Gastroesophageal sphincter (tissue), 4 donors: ENCODE measurements at regions not wholly inside any gene's neighbourhood (a gene's known extent, or its start where the extent isn't known, plus 50 kb on each side); places are given as distances from the start of the nearest gene placed in this dataset.

Source experiments
- ATAC-seq: fragments of 150-250 bp; one replicate; pipeline ENCODE4 v1.9.1; 2016; ENCODE audit warnings: mild to moderate bottlenecking, moderate library complexity
- H3K27ac ChIP-seq, 4 donors: fragments of 200-600 bp; sonication (generic) in 3 of 4; 1 replicate in 3 of 4; 2 replicates in 1 of 4; pipeline ENCODE4 v1.5.1; 2016 to 2019
- H3K27me3 ChIP-seq: fragments of 200-600 bp; sonication (generic); one replicate; pipeline ENCODE4 v1.5.1; 2019
- H3K36me3 ChIP-seq, 2 donors: fragments of 200-600 bp; sonication (generic); one replicate each; pipeline ENCODE4 v1.5.1; 2019; ENCODE audit warnings: control low read depth in 1 of 2
- H3K4me1 ChIP-seq, 3 donors: fragments of 200-600 bp; sonication (generic); 1 replicate in 2 of 3; 2 replicates in 1 of 3; pipeline ENCODE4 v1.5.1; 2016 to 2019; ENCODE audit warnings: control low read depth in 2 of 3
- H3K4me3 ChIP-seq, 2 donors: fragments of 200-600 bp; sonication (generic); one replicate each; pipeline ENCODE4 v1.5.1; 2019; ENCODE audit warnings: mild to moderate bottlenecking in 1 of 2, moderate library complexity in 1 of 2
- H3K9me3 ChIP-seq, 3 donors: fragments of 200-600 bp; sonication (generic); one replicate each; pipeline ENCODE4 v1.5.1; 2017 to 2019; ENCODE audit warnings: control low read depth in 2 of 3
- EP300 ChIP-seq: sonication (generic); formaldehyde crosslinking; IDR thresholded peaks from one replicate; pipeline ENCODE4 v1.6.1; 2017; ENCODE audit warnings: antibody characterized with exemption, mild to moderate bottlenecking
- POLR2A ChIP-seq, 2 donors: fragments of 450-650 bp; IDR thresholded peaks; one replicate each; pipeline ENCODE4 v1.6.1; 2017; ENCODE audit warnings: antibody characterized with exemption in 2 of 2, mild to moderate bottlenecking in 2 of 2, moderate library complexity in 1 of 2
- POLR2AphosphoS5 ChIP-seq: sonication (generic); formaldehyde crosslinking; IDR thresholded peaks from one replicate; pipeline ENCODE4 v1.6.1; 2017; ENCODE audit warnings: antibody characterized with exemption
- WGBS, 2 donors: methylation state at CpG; one replicate each; pipeline ENCODE4 v1.1.5; 2018; ENCODE audit warnings: low coverage in 1 of 2; 5-methylcytosine and 5-hydroxymethylcytosine counted together
- TF ChIP-seq, protein P1 (sequence below), 4 experiments: fragments of 200-600 bp in 2 of 4; fragments of 450-650 bp in 2 of 4; sonication (generic) in 1 of 4; IDR thresholded peaks; one replicate each; pipeline ENCODE4 v1.5.1; 2017 to 2019; ENCODE audit warnings: antibody characterized with exemption in 4 of 4, mild to moderate bottlenecking in 2 of 4, moderate library complexity in 2 of 4

DNA sequence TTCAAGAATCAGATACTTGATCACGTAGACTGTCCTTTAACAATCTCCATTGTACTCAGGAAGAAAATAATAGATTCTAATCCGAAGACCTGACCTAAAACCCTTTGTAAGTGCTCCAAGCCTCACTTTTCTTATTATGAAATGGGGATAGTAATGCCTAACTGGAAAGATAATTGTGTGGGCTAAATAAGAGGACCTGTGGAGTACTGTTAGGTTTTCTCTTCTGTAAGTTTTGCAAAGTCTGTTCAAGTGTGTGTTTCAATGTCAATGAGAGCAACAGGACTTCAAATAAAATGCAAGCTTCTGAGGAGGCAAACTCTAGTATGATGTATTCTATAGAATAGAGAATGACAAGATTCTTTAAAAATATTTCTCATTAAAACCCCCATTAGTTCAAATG is 348.6 kb downstream of the USP25 start:
- 81 to 92% methylated on average over 2 of the region's 2 CpGs for WGBS, 2 donors
- ATAC-seq, result no peak
- Histone ChIP-seq H3K36me3 (no peaks in the 10 kb centered on the region), H3K27ac (no peak overlapping the region), H3K4me3 (no peak overlapping the region), H3K4me1 (no peaks in the 10 kb centered on the region), H3K9me3 (no peaks in the 10 kb centered on the region), H3K27me3 (no peaks in the 10 kb centered on the region)
- TF ChIP-seq, protein P1, sequence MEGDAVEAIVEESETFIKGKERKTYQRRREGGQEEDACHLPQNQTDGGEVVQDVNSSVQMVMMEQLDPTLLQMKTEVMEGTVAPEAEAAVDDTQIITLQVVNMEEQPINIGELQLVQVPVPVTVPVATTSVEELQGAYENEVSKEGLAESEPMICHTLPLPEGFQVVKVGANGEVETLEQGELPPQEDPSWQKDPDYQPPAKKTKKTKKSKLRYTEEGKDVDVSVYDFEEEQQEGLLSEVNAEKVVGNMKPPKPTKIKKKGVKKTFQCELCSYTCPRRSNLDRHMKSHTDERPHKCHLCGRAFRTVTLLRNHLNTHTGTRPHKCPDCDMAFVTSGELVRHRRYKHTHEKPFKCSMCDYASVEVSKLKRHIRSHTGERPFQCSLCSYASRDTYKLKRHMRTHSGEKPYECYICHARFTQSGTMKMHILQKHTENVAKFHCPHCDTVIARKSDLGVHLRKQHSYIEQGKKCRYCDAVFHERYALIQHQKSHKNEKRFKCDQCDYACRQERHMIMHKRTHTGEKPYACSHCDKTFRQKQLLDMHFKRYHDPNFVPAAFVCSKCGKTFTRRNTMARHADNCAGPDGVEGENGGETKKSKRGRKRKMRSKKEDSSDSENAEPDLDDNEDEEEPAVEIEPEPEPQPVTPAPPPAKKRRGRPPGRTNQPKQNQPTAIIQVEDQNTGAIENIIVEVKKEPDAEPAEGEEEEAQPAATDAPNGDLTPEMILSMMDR (IDR thresholded peaks at IDR 0.05), result no peak
- TF ChIP-seq POLR2AphosphoS5 (no peak), POLR2A (IDR thresholded peaks at IDR 0.05) (no peak), EP300 (no peak)

DNA sequence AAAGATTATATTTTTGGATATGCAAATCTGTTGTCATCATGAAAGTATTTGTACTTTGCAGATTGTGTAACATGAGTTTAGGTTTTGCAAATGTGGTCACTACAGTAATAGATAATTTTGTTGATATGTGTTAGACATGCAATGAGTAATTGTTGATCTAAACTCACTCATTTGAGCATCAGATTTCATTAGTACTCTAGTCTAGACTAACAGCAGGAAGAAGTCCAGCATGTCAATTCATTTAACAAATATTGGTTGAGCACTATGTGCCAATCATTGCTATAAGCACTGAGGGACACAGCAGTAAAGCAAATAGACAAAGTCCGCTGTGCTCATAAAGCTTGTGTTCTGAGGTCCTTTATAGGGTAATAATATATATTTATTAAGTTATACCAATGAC is 350.0 kb downstream of the USP25 start:
- 77 to 100% methylated on average over 1 of the region's 1 CpG for WGBS, 2 donors
- no peak overlapping the region for H3K4me3 ChIP-seq
- no peaks in the 10 kb centered on the region for H3K36me3 ChIP-seq
- no peak for TF ChIP-seq POLR2AphosphoS5
- no peak for ATAC-seq
- no peaks in the 10 kb centered on the region for H3K27me3 ChIP-seq
- no peak overlapping the region for H3K27ac ChIP-seq
- H3K4me1 ChIP-seq, result no peaks in the 10 kb centered on the region
- no peaks in the 10 kb centered on the region for H3K9me3 ChIP-seq

DNA sequence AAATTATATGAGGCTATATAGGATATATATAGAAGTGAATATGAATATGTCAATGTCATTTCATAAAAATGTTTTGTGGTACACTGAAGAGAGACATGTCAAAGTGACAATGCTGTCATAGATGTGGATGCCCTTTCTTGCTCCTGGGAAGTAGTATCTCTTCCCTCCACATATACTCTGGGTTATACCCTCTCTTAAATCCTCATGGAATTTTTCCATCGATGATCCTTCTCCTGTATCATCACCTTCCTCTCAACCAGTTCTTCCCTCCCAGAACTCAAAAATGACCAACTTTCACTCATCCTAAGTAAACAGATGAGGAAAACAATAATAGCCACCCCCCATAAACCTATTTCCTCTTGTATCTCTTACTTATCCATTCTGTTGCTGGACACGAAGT is 351.5 kb downstream of the USP25 start:
- H3K36me3 ChIP-seq, result no peaks in the 10 kb centered on the region
- WGBS, 2 donors, result 74 to 76% methylated on average over 2 of the region's 2 CpGs
- no peak overlapping the region for H3K4me3 ChIP-seq
- H3K27me3 ChIP-seq, result no peaks in the 10 kb centered on the region
- H3K27ac ChIP-seq, result no peak overlapping the region
- no peak for ATAC-seq
- H3K4me1 ChIP-seq, result no peaks in the 10 kb centered on the region
- H3K9me3 ChIP-seq, result no peaks in the 10 kb centered on the region
- TF ChIP-seq EP300 (no peak), POLR2A (IDR thresholded peaks at IDR 0.05) (no peak), POLR2AphosphoS5 (no peak)
- TF ChIP-seq, protein P1 (IDR thresholded peaks at IDR 0.05), result no peak

DNA sequence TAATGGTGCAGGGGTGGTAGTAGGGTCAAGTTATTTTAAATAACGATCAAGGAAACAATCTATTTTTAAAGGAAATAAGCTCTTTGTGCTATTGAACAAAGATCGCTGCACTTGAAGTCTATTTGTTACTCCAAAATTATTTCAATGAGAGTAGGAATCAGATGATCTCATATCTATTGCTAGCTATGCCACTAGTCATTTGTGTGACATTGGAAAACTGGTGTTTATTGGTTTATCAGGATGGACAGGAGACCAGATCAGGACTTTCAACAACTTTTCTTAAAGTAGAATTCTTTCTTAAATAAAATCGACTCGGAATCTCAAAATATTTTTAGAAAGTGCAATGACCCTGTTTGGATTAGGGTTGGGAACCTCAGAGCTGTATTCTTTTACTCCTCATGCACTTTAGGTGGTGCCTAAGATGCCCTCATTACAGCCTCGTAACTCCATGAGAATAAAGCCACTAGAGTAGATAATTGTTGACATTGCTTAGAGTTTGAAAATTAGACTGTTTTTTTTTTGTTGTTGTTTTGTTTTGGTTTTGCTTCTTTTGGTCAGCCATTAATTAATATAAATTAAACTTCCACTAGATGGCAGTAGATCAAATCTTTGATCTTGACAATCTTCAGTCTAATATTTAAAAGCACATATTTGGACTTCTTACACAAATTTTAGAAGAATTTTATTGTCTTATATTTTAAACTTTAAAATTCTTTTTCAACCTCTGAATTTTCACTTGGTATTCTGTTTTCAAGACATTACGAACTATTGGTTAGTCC is 352.4 kb downstream of the USP25 start:
- no peak for ATAC-seq
- Histone ChIP-seq H3K36me3 (no peaks in the 10 kb centered on the region), H3K9me3 (no peaks in the 10 kb centered on the region), H3K27ac (no peak overlapping the region), H3K4me3 (no peak overlapping the region), H3K4me1 (no peaks in the 10 kb centered on the region), H3K27me3 (no peaks in the 10 kb centered on the region)
- 44 to 48% methylated on average over 6 of the region's 6 CpGs for WGBS, 2 donors
- TF ChIP-seq, protein P1 (IDR thresholded peaks at IDR 0.05), result peak; percentile 25 to 47 (median 26)
- TF ChIP-seq POLR2A (IDR thresholded peaks at IDR 0.05), result no peak

DNA sequence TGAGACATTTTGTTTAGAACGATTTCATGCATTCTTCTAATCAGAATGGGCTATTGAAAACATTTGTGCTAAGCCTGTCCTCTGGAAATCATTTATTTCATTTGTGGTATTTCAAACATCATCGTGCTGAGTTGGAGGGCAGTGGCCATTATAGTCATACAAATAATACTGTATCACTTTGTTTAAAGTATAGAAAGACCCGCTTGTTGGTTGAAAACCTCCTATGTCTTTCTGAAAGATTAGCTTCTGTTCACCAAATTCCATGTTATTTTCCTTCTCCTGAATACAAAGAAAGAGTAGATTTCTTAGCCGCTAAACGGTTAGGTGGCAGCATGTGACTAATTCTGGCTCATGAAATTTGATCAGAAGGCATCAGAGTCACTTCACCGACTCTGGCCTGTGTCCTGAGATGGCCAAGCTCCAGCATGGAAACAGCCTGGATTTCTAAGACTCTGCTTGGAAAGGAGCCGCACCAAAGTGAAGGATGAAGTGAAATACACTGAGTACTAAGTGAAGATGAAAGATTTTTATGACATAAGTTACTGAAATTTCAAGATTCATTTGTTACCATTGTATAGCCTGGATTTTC is 355.1 kb downstream of the USP25 start:
- no peaks in the 10 kb centered on the region for H3K9me3 ChIP-seq
- peak overlapping the region in 2 of 4 donors; percentile 39 to 41 for H3K27ac ChIP-seq
- 40 to 47% methylated on average over 6 to 7 of the region's 7 CpGs for WGBS, 2 donors
- TF ChIP-seq POLR2AphosphoS5 (peak; percentile 14), POLR2A (IDR thresholded peaks at IDR 0.05) (no peak)
- no peaks in the 10 kb centered on the region for H3K36me3 ChIP-seq
- ATAC-seq, result peak; percentile 79
- no peaks in the 10 kb centered on the region for H3K27me3 ChIP-seq
- H3K4me3 ChIP-seq, result no peak overlapping the region
- H3K4me1 ChIP-seq, result no peaks in the 10 kb centered on the region

DNA sequence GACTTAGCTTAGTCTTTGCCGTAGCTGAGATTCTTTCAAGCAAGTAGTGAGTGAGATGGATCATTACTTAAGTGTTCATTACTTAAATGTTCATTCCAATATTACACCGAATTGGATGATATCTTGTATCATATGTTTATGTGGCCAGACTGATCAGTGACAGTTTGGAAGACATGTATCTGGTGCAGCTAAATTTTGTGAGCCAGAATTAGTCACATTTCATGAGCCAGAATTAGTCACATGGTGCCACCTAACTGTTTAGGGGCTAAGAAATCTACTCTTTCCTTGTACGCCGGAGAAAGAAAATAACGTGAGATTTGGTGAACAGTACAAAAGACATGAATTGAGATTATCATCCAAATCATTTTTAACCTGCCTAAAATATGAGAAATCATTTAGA is 355.6 kb downstream of the USP25 start:
- Histone ChIP-seq H3K36me3 (no peaks in the 10 kb centered on the region), H3K4me1 (no peaks in the 10 kb centered on the region), H3K27me3 (no peaks in the 10 kb centered on the region), H3K9me3 (no peaks in the 10 kb centered on the region), H3K4me3 (no peak overlapping the region), H3K27ac (peak overlapping the region in 2 of 4 donors; percentile 39 to 41)
- WGBS, 2 donors, result 61 to 63% methylated on average over 5 of the region's 5 CpGs
- ATAC-seq, result no peak
- TF ChIP-seq POLR2AphosphoS5 (no peak), POLR2A (IDR thresholded peaks at IDR 0.05) (no peak), EP300 (no peak)
- TF ChIP-seq, protein P1 (IDR thresholded peaks at IDR 0.05), result no peak
